RWPE2 (cell line): ENCODE measurements at regions not wholly inside any gene's neighbourhood (a gene's known extent, or its start where the extent isn't known, plus 50 kb on each side); places are given as distances from the start of the nearest gene placed in this dataset.

Source experiments
- ATAC-seq: fragments of 200-7000 bp; cut with Tn5 transposase; 3 replicates; pipeline ENCODE4 v1.9.1; 2021; ENCODE audit warnings: low read depth
- DNase-seq: peaks from one replicate; pipeline ENCODE4 v3.0.0-alpha.2; 2020; ENCODE audit warnings: low spot score
- H3K27ac ChIP-seq: fragments of 450-650 bp; 2 replicates; pipeline ENCODE4 v1.5.1; 2017; ENCODE audit warnings: mild to moderate bottlenecking; ENCODE audit not compliant: poor library complexity, severe bottlenecking
- H3K27me3 ChIP-seq: fragments of 250-450 bp; sonication (Bioruptor Pico); 2 replicates; pipeline ENCODE4 v1.5.1; 2021; ENCODE audit warnings: mild to moderate bottlenecking, moderate library complexity; ENCODE audit not compliant: insufficient read depth, poor library complexity, severe bottlenecking
- H3K36me3 ChIP-seq: fragments of 250-450 bp; sonication (Bioruptor Pico); 2 replicates; pipeline ENCODE4 v1.5.1; 2020; ENCODE audit warnings: low read depth, mild to moderate bottlenecking, moderate library complexity
- H3K4me1 ChIP-seq: fragments of 250-450 bp; sonication (Bioruptor Pico); 2 replicates; pipeline ENCODE4 v1.5.1; 2021; ENCODE audit warnings: mild to moderate bottlenecking, moderate library complexity; ENCODE audit not compliant: insufficient read depth, poor library complexity, severe bottlenecking
- H3K4me3 ChIP-seq: fragments of 250-450 bp; sonication (Bioruptor Pico); 2 replicates; pipeline ENCODE4 v1.5.1; 2021; ENCODE audit warnings: mild to moderate bottlenecking, moderate library complexity; ENCODE audit not compliant: severe bottlenecking
- H3K9me3 ChIP-seq: fragments of 250-450 bp; sonication (Bioruptor Pico); 2 replicates; pipeline ENCODE4 v1.5.1; 2021; ENCODE audit warnings: mild to moderate bottlenecking, moderate library complexity; ENCODE audit not compliant: severe bottlenecking
- CTCF ChIP-seq: fragments of 450-650 bp; IDR thresholded peaks from one replicate; pipeline ENCODE4 v1.5.1; 2017; ENCODE audit warnings: mild to moderate bottlenecking, moderate library complexity; ENCODE audit not compliant: poor library complexity, severe bottlenecking

- no peaks in the 10 kb centered on the region for H3K4me1 ChIP-seq
- peaks cover 2% of the 10 kb centered on the region for H3K9me3 ChIP-seq
Observed at GRCh38 chr10:130763491-130763890, 548.0 kb downstream of the TCERG1L start.

GRCh38 chr10:130764651-130765050 lies 546.9 kb downstream of the TCERG1L start:
- Histone ChIP-seq H3K4me1 (no peaks in the 10 kb centered on the region), H3K36me3 (no peaks in the 10 kb centered on the region), H3K27me3 (no peaks in the 10 kb centered on the region), H3K9me3 (peaks cover 2% of the 10 kb centered on the region), H3K4me3 (no peak overlapping the region), H3K27ac (no peak overlapping the region)
- TF ChIP-seq CTCF: no peak
- DNase-seq: peak; percentile 25
- ATAC-seq: no peak

More at GRCh38 chr10:130763491-130763890, 548.0 kb downstream of the TCERG1L start:
- no peaks in the 10 kb centered on the region for H3K36me3 ChIP-seq
- ATAC-seq: no peak
- no peak for TF ChIP-seq CTCF
- DNase-seq: peak; percentile 10
- no peak overlapping the region for H3K27ac ChIP-seq
- no peak overlapping the region for H3K4me3 ChIP-seq
- H3K27me3 ChIP-seq: no peaks in the 10 kb centered on the region

- DNase-seq (no peak), ATAC-seq (no peak)
- TF ChIP-seq CTCF: no peak
- no peaks in the 10 kb centered on the region for H3K4me1 ChIP-seq
- H3K36me3 ChIP-seq: no peaks in the 10 kb centered on the region
- peaks cover 2% of the 10 kb centered on the region for H3K9me3 ChIP-seq
- no peaks in the 10 kb centered on the region for H3K27me3 ChIP-seq
- no peak overlapping the region for H3K4me3 ChIP-seq
- no peak overlapping the region for H3K27ac ChIP-seq
Observed at GRCh38 chr10:130766071-130766470, 545.5 kb downstream of the TCERG1L start.

GRCh38 chr10:130767116-130767730 lies 544.3 kb downstream of the TCERG1L start:
- Histone ChIP-seq H3K36me3 (no peaks in the 10 kb centered on the region), H3K27ac (no peak overlapping the region), H3K4me3 (no peak overlapping the region), H3K27me3 (no peaks in the 10 kb centered on the region), H3K9me3 (peaks cover 2% of the 10 kb centered on the region), H3K4me1 (no peaks in the 10 kb centered on the region)
- TF ChIP-seq CTCF: no peak
- DNase-seq (peak; percentile 42), ATAC-seq (no peak)

- H3K27ac ChIP-seq: no peak overlapping the region
- TF ChIP-seq CTCF: no peak
- H3K36me3 ChIP-seq: no peaks in the 10 kb centered on the region
- H3K9me3 ChIP-seq: peaks cover 2% of the 10 kb centered on the region
- ATAC-seq (no peak), DNase-seq (peak; percentile 25)
- H3K4me3 ChIP-seq: no peak overlapping the region
- peaks cover 9% of the 10 kb centered on the region for H3K27me3 ChIP-seq
- H3K4me1 ChIP-seq: no peaks in the 10 kb centered on the region
Observed at GRCh38 chr10:130769146-130770017, 542.1 kb downstream of the TCERG1L start.
